Suprapubic skin (tissue), 3 donors: ENCODE measurements at regions not wholly inside any gene's neighbourhood (a gene's known extent, or its start where the extent isn't known, plus 50 kb on each side); places are given as distances from the start of the nearest gene placed in this dataset.

Experiments
- POLR2A ChIP-seq, 2 donors: fragments of 450-650 bp; IDR thresholded peaks; one replicate each; pipeline ENCODE4 v1.6.1; 2017; ENCODE audit warnings: antibody characterized with exemption in 2 of 2, mild to moderate bottlenecking in 2 of 2, moderate library complexity in 2 of 2
- TF ChIP-seq, protein P1 (sequence below), 2 donors: fragments of 200-600 bp in 1 of 2; fragments of 450-650 bp in 1 of 2; sonication (generic) in 1 of 2; IDR thresholded peaks; one replicate each; pipeline ENCODE4 v1.5.1; 2016 to 2019; ENCODE audit warnings: antibody characterized with exemption in 2 of 2, mild to moderate bottlenecking in 1 of 2, moderate library complexity in 1 of 2

DNA sequence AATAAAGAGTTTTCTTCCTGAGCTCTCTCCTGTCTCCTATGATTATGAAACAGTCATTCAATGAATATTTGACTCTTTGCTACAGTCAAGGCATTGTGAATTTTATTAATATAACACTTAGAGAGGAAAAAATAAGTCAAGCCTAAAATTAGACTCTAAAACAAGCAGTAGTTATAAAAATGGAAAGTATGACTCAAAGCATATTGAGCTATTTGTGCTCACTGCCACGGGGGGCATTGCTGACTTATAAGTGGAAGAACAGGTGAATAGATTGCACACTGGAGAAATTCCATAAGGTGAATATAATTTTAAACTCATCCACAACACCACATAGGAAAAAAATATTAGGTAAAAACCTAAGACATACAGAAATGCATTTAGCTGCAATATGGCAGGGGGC lies 87.7 kb upstream of the CCDC196 start:
- TF ChIP-seq, protein P1, sequence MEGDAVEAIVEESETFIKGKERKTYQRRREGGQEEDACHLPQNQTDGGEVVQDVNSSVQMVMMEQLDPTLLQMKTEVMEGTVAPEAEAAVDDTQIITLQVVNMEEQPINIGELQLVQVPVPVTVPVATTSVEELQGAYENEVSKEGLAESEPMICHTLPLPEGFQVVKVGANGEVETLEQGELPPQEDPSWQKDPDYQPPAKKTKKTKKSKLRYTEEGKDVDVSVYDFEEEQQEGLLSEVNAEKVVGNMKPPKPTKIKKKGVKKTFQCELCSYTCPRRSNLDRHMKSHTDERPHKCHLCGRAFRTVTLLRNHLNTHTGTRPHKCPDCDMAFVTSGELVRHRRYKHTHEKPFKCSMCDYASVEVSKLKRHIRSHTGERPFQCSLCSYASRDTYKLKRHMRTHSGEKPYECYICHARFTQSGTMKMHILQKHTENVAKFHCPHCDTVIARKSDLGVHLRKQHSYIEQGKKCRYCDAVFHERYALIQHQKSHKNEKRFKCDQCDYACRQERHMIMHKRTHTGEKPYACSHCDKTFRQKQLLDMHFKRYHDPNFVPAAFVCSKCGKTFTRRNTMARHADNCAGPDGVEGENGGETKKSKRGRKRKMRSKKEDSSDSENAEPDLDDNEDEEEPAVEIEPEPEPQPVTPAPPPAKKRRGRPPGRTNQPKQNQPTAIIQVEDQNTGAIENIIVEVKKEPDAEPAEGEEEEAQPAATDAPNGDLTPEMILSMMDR (IDR thresholded peaks at IDR 0.05) = no peak
- no peak for TF ChIP-seq POLR2A (IDR thresholded peaks at IDR 0.05)
